IgD-negative memory B cell (primary cell): ENCODE measurements at regions not wholly inside any gene's neighbourhood (a gene's known extent, or its start where the extent isn't known, plus 50 kb on each side); places are given as distances from the start of the nearest gene placed in this dataset.

ENCODE experiments used
- H3K27ac Mint-ChIP-seq, 3 donors: one replicate each; pipeline ENCODE4 v1.8.0; 2020 to 2022; ENCODE audit warnings: mild to moderate bottlenecking in 3 of 3, mixed read lengths in 3 of 3, moderate library complexity in 1 of 3
- H3K27me3 Mint-ChIP-seq: one replicate; pipeline ENCODE4 v1.8.0; 2021; ENCODE audit warnings: mixed read lengths
- H3K36me3 Mint-ChIP-seq: one replicate; pipeline ENCODE4 v1.8.0; 2020; ENCODE audit warnings: mild to moderate bottlenecking, mixed read lengths
- H3K4me1 Mint-ChIP-seq, 3 donors: one replicate each; pipeline ENCODE4 v1.8.0; 2020 to 2022; ENCODE audit warnings: mixed read lengths in 3 of 3, mild to moderate bottlenecking in 1 of 3
- H3K4me3 Mint-ChIP-seq, 4 donors: one replicate each; pipeline ENCODE4 v1.8.0; 2020 to 2022; ENCODE audit warnings: mild to moderate bottlenecking in 4 of 4, mixed read lengths in 4 of 4, moderate library complexity in 3 of 4
- H3K9me3 Mint-ChIP-seq, 3 donors: one replicate each; pipeline ENCODE4 v1.8.0; 2020 to 2021; ENCODE audit warnings: mixed read lengths in 3 of 3, mild to moderate bottlenecking in 1 of 3

- Mint-ChIP-seq H3K4me1 (no peaks in the 10 kb centered on the region), H3K9me3 (no peaks in the 10 kb centered on the region), H3K27me3 (no peaks in the 10 kb centered on the region), H3K27ac (no peak overlapping the region), H3K36me3 (no peaks in the 10 kb centered on the region), H3K4me3 (no peak overlapping the region)
Observed at GRCh38 chr3:168617658-168618057, 521.9 kb upstream of the GOLIM4 start.

GRCh38 chr3:168616915-168617314, 521.2 kb upstream of the GOLIM4 start:
- Mint-ChIP-seq H3K27me3 (peaks cover 1% of the 10 kb centered on the region), H3K4me3 (no peak overlapping the region), H3K27ac (no peak overlapping the region), H3K36me3 (no peaks in the 10 kb centered on the region), H3K4me1 (no peaks in the 10 kb centered on the region), H3K9me3 (peaks cover 0 to 1% (median 0%) of the 10 kb centered on the region in 3 donors)

- Mint-ChIP-seq H3K9me3 (peaks cover 0 to 3% (median 2%) of the 10 kb centered on the region in 3 donors), H3K27me3 (peaks cover 2% of the 10 kb centered on the region), H3K27ac (no peak overlapping the region), H3K4me1 (no peaks in the 10 kb centered on the region), H3K36me3 (peaks cover under 1% of the 10 kb centered on the region), H3K4me3 (no peak overlapping the region)
Observed at GRCh38 chr3:168615493-168616020, 519.8 kb upstream of the GOLIM4 start.

GRCh38 chr3:168613151-168613550, 517.4 kb upstream of the GOLIM4 start:
- Mint-ChIP-seq H3K9me3 (peaks cover 0 to 3% (median 2%) of the 10 kb centered on the region in 3 donors), H3K27ac (no peak overlapping the region), H3K4me3 (no peak overlapping the region), H3K4me1 (no peaks in the 10 kb centered on the region), H3K36me3 (peaks cover 1% of the 10 kb centered on the region), H3K27me3 (peaks cover 2% of the 10 kb centered on the region)

- peaks cover 1% of the 10 kb centered on the region for H3K36me3 Mint-ChIP-seq
- peaks cover 0 to 3% (median 2%) of the 10 kb centered on the region in 3 donors for H3K9me3 Mint-ChIP-seq
- H3K4me3 Mint-ChIP-seq = no peak overlapping the region
- H3K4me1 Mint-ChIP-seq = no peaks in the 10 kb centered on the region
- no peak overlapping the region for H3K27ac Mint-ChIP-seq
- peaks cover 2% of the 10 kb centered on the region for H3K27me3 Mint-ChIP-seq
Observed at GRCh38 chr3:168612671-168613070, 516.9 kb upstream of the GOLIM4 start.

- Mint-ChIP-seq H3K27ac (no peak overlapping the region), H3K9me3 (peaks cover 0 to 5% (median 2%) of the 10 kb centered on the region in 3 donors), H3K27me3 (peaks cover 2% of the 10 kb centered on the region), H3K36me3 (peaks cover 1% of the 10 kb centered on the region), H3K4me1 (no peaks in the 10 kb centered on the region), H3K4me3 (no peak overlapping the region)
Observed at GRCh38 chr3:168611826-168612225, 516.1 kb upstream of the GOLIM4 start.

GRCh38 chr3:168608926-168609325, 513.2 kb upstream of the GOLIM4 start:
- H3K27ac Mint-ChIP-seq = no peak overlapping the region
- no peaks in the 10 kb centered on the region for H3K4me1 Mint-ChIP-seq
- H3K27me3 Mint-ChIP-seq = peaks cover 2% of the 10 kb centered on the region
- H3K36me3 Mint-ChIP-seq = peaks cover 1% of the 10 kb centered on the region
- peaks cover 0 to 5% (median 2%) of the 10 kb centered on the region in 3 donors for H3K9me3 Mint-ChIP-seq
- H3K4me3 Mint-ChIP-seq = no peak overlapping the region

- Mint-ChIP-seq H3K27me3 (no peaks in the 10 kb centered on the region), H3K36me3 (no peaks in the 10 kb centered on the region), H3K9me3 (peaks cover 0 to 2% (median 0%) of the 10 kb centered on the region in 3 donors), H3K27ac (no peak overlapping the region), H3K4me3 (no peak overlapping the region), H3K4me1 (no peaks in the 10 kb centered on the region)
Observed at GRCh38 chr3:168604767-168605166, 509.0 kb upstream of the GOLIM4 start.

GRCh38 chr3:168598250-168598649, 502.5 kb upstream of the GOLIM4 start:
- H3K4me3 Mint-ChIP-seq = no peak overlapping the region
- H3K9me3 Mint-ChIP-seq = no peaks in the 10 kb centered on the region
- no peaks in the 10 kb centered on the region for H3K36me3 Mint-ChIP-seq
- H3K27me3 Mint-ChIP-seq = no peaks in the 10 kb centered on the region
- H3K4me1 Mint-ChIP-seq = no peaks in the 10 kb centered on the region
- no peak overlapping the region for H3K27ac Mint-ChIP-seq

- no peaks in the 10 kb centered on the region for H3K36me3 Mint-ChIP-seq
- no peaks in the 10 kb centered on the region for H3K27me3 Mint-ChIP-seq
- H3K27ac Mint-ChIP-seq = no peak overlapping the region
- H3K9me3 Mint-ChIP-seq = no peaks in the 10 kb centered on the region
- no peak overlapping the region for H3K4me3 Mint-ChIP-seq
- H3K4me1 Mint-ChIP-seq = no peaks in the 10 kb centered on the region
Observed at GRCh38 chr3:168596175-168596823, 500.6 kb upstream of the GOLIM4 start.

GRCh38 chr3:168591587-168591986, 495.9 kb upstream of the GOLIM4 start:
- no peaks in the 10 kb centered on the region for H3K36me3 Mint-ChIP-seq
- no peak overlapping the region for H3K27ac Mint-ChIP-seq

GRCh38 chr3:168589376-168589775, 493.7 kb upstream of the GOLIM4 start:
- H3K27ac Mint-ChIP-seq = no peak overlapping the region
- no peaks in the 10 kb centered on the region for H3K27me3 Mint-ChIP-seq
- H3K9me3 Mint-ChIP-seq = no peaks in the 10 kb centered on the region
- no peaks in the 10 kb centered on the region for H3K36me3 Mint-ChIP-seq
- no peaks in the 10 kb centered on the region for H3K4me1 Mint-ChIP-seq
- no peak overlapping the region for H3K4me3 Mint-ChIP-seq

More at GRCh38 chr3:168591587-168591986, 495.9 kb upstream of the GOLIM4 start:
- Mint-ChIP-seq H3K4me3 (no peak overlapping the region), H3K27me3 (no peaks in the 10 kb centered on the region), H3K4me1 (no peaks in the 10 kb centered on the region), H3K9me3 (no peaks in the 10 kb centered on the region)

GRCh38 chr3:168585544-168585943, 489.8 kb upstream of the GOLIM4 start:
- H3K36me3 Mint-ChIP-seq = no peaks in the 10 kb centered on the region
- H3K4me3 Mint-ChIP-seq = no peak overlapping the region
- H3K4me1 Mint-ChIP-seq = no peaks in the 10 kb centered on the region
- H3K27me3 Mint-ChIP-seq = no peaks in the 10 kb centered on the region
- H3K9me3 Mint-ChIP-seq = no peaks in the 10 kb centered on the region
- no peak overlapping the region for H3K27ac Mint-ChIP-seq

- Mint-ChIP-seq H3K4me3 (no peak overlapping the region), H3K36me3 (no peaks in the 10 kb centered on the region), H3K27me3 (no peaks in the 10 kb centered on the region), H3K27ac (no peak overlapping the region), H3K9me3 (no peaks in the 10 kb centered on the region), H3K4me1 (no peaks in the 10 kb centered on the region)
Observed at GRCh38 chr3:168583977-168584376, 488.3 kb upstream of the GOLIM4 start.

- no peak overlapping the region for H3K27ac Mint-ChIP-seq
- H3K4me3 Mint-ChIP-seq = no peak overlapping the region
- no peaks in the 10 kb centered on the region for H3K9me3 Mint-ChIP-seq
- H3K4me1 Mint-ChIP-seq = no peaks in the 10 kb centered on the region
- no peaks in the 10 kb centered on the region for H3K27me3 Mint-ChIP-seq
- H3K36me3 Mint-ChIP-seq = no peaks in the 10 kb centered on the region
Observed at GRCh38 chr3:168582503-168582902, 486.8 kb upstream of the GOLIM4 start.

- H3K4me1 Mint-ChIP-seq = no peaks in the 10 kb centered on the region
- H3K4me3 Mint-ChIP-seq = no peak overlapping the region
- H3K27me3 Mint-ChIP-seq = no peaks in the 10 kb centered on the region
- no peak overlapping the region for H3K27ac Mint-ChIP-seq
- no peaks in the 10 kb centered on the region for H3K9me3 Mint-ChIP-seq
- H3K36me3 Mint-ChIP-seq = no peaks in the 10 kb centered on the region
Observed at GRCh38 chr3:168581771-168582225, 486.1 kb upstream of the GOLIM4 start.
